Spleen (tissue), 11 donors: ENCODE measurements at regions not wholly inside any gene's neighbourhood (a gene's known extent, or its start where the extent isn't known, plus 50 kb on each side); places are given as distances from the start of the nearest gene placed in this dataset.

Experiments used
- DNase-seq: peaks from one replicate; pipeline ENCODE4 v3.0.0-alpha.2; 2020
- H3K27ac ChIP-seq, 8 donors: fragments of 200-600 bp; sonication (generic) in 7 of 8; 1 replicate in 4 of 8; 2 replicates in 4 of 8; pipeline versions ENCODE4 v1.5.0 to v1.8.0; 2016 to 2021; ENCODE audit warnings: inconsistent platforms in 4 of 8, mild to moderate bottlenecking in 4 of 8, moderate library complexity in 1 of 8
- H3K27me3 ChIP-seq, 7 donors: fragments of 200-600 bp; sonication (generic) in 6 of 7; replicated peaks in 1 of 7; 1 replicate in 4 of 7; 2 replicates in 3 of 7; pipeline versions ENCODE4 v1.5.0 to v1.8.0; 2016 to 2021; ENCODE audit warnings: inconsistent platforms in 3 of 7, mild to moderate bottlenecking in 1 of 7
- H3K36me3 ChIP-seq, 6 donors: fragments of 200-600 bp; sonication (generic) in 5 of 6; 1 replicate in 4 of 6; 2 replicates in 2 of 6; pipeline versions ENCODE4 v1.5.0 to v1.8.0; 2016 to 2021; ENCODE audit warnings: inconsistent platforms in 2 of 6
- H3K4me1 ChIP-seq, 6 donors: fragments of 200-600 bp; sonication (generic) in 5 of 6; 1 replicate in 3 of 6; 2 replicates in 3 of 6; pipeline versions ENCODE4 v1.5.0 to v1.8.0; 2016 to 2021; ENCODE audit warnings: inconsistent platforms in 3 of 6
- H3K4me3 ChIP-seq, 8 donors: fragments of 200-600 bp; sonication (generic) in 7 of 8; 1 replicate in 4 of 8; 2 replicates in 4 of 8; pipeline versions ENCODE4 v1.5.0 to v1.8.0; 2016 to 2021; ENCODE audit warnings: inconsistent platforms in 4 of 8, mild to moderate bottlenecking in 4 of 8, moderate library complexity in 2 of 8
- H3K9me3 ChIP-seq, 8 donors: fragments of 200-600 bp; sonication (generic) in 7 of 8; 1 replicate in 4 of 8; 2 replicates in 4 of 8; pipeline versions ENCODE4 v1.5.0 to v1.8.0; 2016 to 2021; ENCODE audit warnings: inconsistent platforms in 4 of 8
- CTCF ChIP-seq, 11 experiments: fragments of 200-600 bp in 7 of 11; fragments of 450-650 bp in 4 of 11; sonication (generic) in 4 of 11; IDR thresholded peaks in 8 of 11; conservative IDR thresholded peaks in 3 of 11; 1 replicate in 7 of 11; 2 replicates in 4 of 11; pipeline versions ENCODE4 v1.4.0 to v1.8.0; 2016 to 2021; ENCODE audit warnings: antibody characterized with exemption in 11 of 11, inconsistent platforms in 4 of 11, mild to moderate bottlenecking in 1 of 11
- POLR2A ChIP-seq, 3 donors: fragments of 450-650 bp; IDR thresholded peaks; one replicate each; pipeline ENCODE4 v1.5.1; 2017; ENCODE audit warnings: antibody characterized with exemption in 3 of 3, mild to moderate bottlenecking in 1 of 3
- POLR2AphosphoS5 ChIP-seq, 3 donors: sonication (generic); formaldehyde crosslinking; IDR thresholded peaks; one replicate each; pipeline ENCODE4 v1.5.1; 2017; ENCODE audit warnings: antibody characterized with exemption in 3 of 3
- WGBS, 5 donors: extraction: QIAGEN DNeasy Blood & Tissue Kit in 3 of 5; methylation state at CpG; one replicate each; pipeline versions ENCODE4 v1.1.5 to v1.1.7; 2013 to 2018; 5-methylcytosine and 5-hydroxymethylcytosine counted together
- intact Hi-C: fragments of 100-400 bp; cut with DNase I; formaldehyde crosslinking; loops from one replicate; pipeline ENCODE4 v1.15.0; 2023; ENCODE audit warnings: low total_unique reads
- donor health status: healthy with polysubstance abuse.
- donor health status: DM: no; HTN: no; CAD: no; lungs with moderate emphysema.
- donor health status: DM: no; HTN: no; CAD: no.
- donor health status: Bipolar disorder and iron deficiency.
- donor health status: healthy.
- donor health status: DM: no; HTN: no; CAD: no.
- donor health status: DM: yes; HTN: yes; CAD: no.

- Histone ChIP-seq H3K4me1 (peaks cover 0 to 12% (median 0%) of the 10 kb centered on the region in 6 donors), H3K36me3 (no peaks in the 10 kb centered on the region), H3K4me3 (no peak overlapping the region), H3K27ac (peak overlapping the region in 1 of 8 donors; percentile 46), H3K27me3 (no peaks in the 10 kb centered on the region), H3K9me3 (no peaks in the 10 kb centered on the region)
- DNase-seq: no peak
- intact Hi-C loops: no loop called here
- no peak for TF ChIP-seq POLR2AphosphoS5 (IDR thresholded peaks at IDR 0.05)
- 4 to 10% (median 6%) methylated on average over 1 of the region's 1 CpG for WGBS, 5 donors
Measured at GRCh38 chr5:136620016-136620419, 254.7 kb upstream of the TRPC7 start.

GRCh38 chr5:136619556-136619955, 254.2 kb upstream of the TRPC7 start:
- H3K4me1 ChIP-seq: peaks cover 0 to 12% (median 0%) of the 10 kb centered on the region in 6 donors
- no peaks in the 10 kb centered on the region for H3K36me3 ChIP-seq
- no peak for DNase-seq
- no peak for TF ChIP-seq CTCF (IDR thresholded peaks at IDR 0.05 in 8 of 11, conservative IDR thresholded peaks at IDR 0.05 in 3 of 11)
- TF ChIP-seq POLR2AphosphoS5 (IDR thresholded peaks at IDR 0.05): no peak
- TF ChIP-seq POLR2A (IDR thresholded peaks at IDR 0.05): no peak
- no peaks in the 10 kb centered on the region for H3K27me3 ChIP-seq
- no peak overlapping the region for H3K4me3 ChIP-seq
- H3K9me3 ChIP-seq: no peaks in the 10 kb centered on the region
- 55 to 71% (median 64%) methylated on average over 3 of the region's 3 CpGs for WGBS, 5 donors
- H3K27ac ChIP-seq: peak overlapping the region in 1 of 8 donors; percentile 46
- intact Hi-C loops: no loop called here

- no peaks in the 10 kb centered on the region for H3K36me3 ChIP-seq
- peaks cover 0 to 17% (median 3%) of the 10 kb centered on the region in 8 donors for H3K9me3 ChIP-seq
- no peak for DNase-seq
- H3K27ac ChIP-seq: no peak overlapping the region
- H3K4me1 ChIP-seq: peaks cover 0 to 12% (median 0%) of the 10 kb centered on the region in 6 donors
- no peaks in the 10 kb centered on the region for H3K27me3 ChIP-seq
- intact Hi-C loops: no loop called here
- no peak overlapping the region for H3K4me3 ChIP-seq
- no peak for TF ChIP-seq POLR2AphosphoS5 (IDR thresholded peaks at IDR 0.05)
- TF ChIP-seq POLR2A (IDR thresholded peaks at IDR 0.05): no peak
- no peak for TF ChIP-seq CTCF (IDR thresholded peaks at IDR 0.05 in 8 of 11, conservative IDR thresholded peaks at IDR 0.05 in 3 of 11)
- 70 to 85% (median 81%) methylated on average over 6 of the region's 6 CpGs for WGBS, 5 donors
Measured at GRCh38 chr5:136615251-136616119, 250.1 kb upstream of the TRPC7 start.

GRCh38 chr5:136613230-136613629, 247.9 kb upstream of the TRPC7 start:
- Histone ChIP-seq H3K36me3 (no peaks in the 10 kb centered on the region), H3K4me3 (no peak overlapping the region), H3K9me3 (peaks cover 0 to 17% (median 7%) of the 10 kb centered on the region in 8 donors), H3K27ac (no peak overlapping the region), H3K4me1 (no peaks in the 10 kb centered on the region), H3K27me3 (no peaks in the 10 kb centered on the region)
- intact Hi-C loops: no loop called here
- DNase-seq: no peak
- TF ChIP-seq POLR2AphosphoS5 (IDR thresholded peaks at IDR 0.05): no peak
- no peak for TF ChIP-seq POLR2A (IDR thresholded peaks at IDR 0.05)
- TF ChIP-seq CTCF (IDR thresholded peaks at IDR 0.05 in 8 of 11, conservative IDR thresholded peaks at IDR 0.05 in 3 of 11): no peak
